ENCODE measurements at regions not wholly inside any gene's neighbourhood (a gene's known extent, or its start where the extent isn't known, plus 50 kb on each side); places are given as distances from the start of the nearest gene placed in this dataset.
"Not testable (repeated sequence)": the region's sequence is repeated elsewhere in the genome, so short reads cannot be mapped to it uniquely, and the experiment has no call there.

DNA sequence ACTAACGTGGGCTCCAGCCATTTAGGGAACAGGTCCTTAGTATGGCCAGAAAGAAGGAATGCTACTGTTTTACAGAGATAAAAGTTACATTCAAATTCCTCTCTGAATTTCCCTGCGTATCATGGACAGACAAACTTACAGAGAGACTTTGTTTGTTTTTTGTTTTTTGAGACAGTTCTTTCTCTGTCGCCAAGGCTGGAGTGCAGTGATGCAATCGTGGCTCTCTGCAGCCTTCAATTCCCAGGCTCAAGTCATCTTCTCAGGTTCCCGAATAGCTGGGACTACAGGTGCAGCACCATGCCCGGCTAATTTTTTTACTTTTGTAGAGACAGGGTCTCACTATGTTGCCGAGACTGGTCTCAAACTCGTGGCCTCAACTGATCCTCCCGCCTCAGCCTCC, 64.5 kb upstream of the MPP7 start:
- H3K4me3 ChIP-seq (replicated peaks; ENCODE audit: low read depth, low read length), result no peak overlapping the region
- DNase-seq (ENCODE audit: extremely low read depth, low read depth), result no peak
- TF ChIP-seq, protein P1, sequence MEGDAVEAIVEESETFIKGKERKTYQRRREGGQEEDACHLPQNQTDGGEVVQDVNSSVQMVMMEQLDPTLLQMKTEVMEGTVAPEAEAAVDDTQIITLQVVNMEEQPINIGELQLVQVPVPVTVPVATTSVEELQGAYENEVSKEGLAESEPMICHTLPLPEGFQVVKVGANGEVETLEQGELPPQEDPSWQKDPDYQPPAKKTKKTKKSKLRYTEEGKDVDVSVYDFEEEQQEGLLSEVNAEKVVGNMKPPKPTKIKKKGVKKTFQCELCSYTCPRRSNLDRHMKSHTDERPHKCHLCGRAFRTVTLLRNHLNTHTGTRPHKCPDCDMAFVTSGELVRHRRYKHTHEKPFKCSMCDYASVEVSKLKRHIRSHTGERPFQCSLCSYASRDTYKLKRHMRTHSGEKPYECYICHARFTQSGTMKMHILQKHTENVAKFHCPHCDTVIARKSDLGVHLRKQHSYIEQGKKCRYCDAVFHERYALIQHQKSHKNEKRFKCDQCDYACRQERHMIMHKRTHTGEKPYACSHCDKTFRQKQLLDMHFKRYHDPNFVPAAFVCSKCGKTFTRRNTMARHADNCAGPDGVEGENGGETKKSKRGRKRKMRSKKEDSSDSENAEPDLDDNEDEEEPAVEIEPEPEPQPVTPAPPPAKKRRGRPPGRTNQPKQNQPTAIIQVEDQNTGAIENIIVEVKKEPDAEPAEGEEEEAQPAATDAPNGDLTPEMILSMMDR (IDR thresholded peaks at IDR 0.05; ENCODE audit: low read depth, low read length, missing control alignments), result no peak

DNA sequence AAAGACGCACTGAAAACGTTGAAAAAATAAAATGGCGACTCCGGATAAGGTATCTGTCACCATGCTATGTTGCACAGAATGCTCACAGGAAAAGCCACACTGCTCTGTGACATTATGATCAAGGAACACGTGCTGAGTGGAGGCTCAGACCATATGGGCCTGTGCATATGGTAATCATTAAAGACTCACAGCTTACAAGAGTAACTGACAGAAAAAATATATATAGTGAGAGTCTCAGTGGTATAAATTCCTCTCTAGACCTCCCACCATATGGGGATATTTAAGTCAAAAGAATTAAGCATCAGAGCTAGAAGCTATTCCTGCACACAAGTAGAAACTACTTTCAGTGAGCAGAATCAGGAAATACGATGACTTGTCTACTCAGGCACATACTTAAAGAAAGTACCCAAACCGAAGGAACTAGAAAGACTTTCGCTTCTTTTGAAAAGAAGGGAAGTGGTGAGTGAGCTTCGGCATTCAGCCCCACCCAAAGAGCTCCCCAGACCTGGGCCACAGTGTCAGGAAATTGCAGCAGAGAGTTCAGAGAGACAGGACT, 65.1 kb upstream of the MPP7 start:
- no peak overlapping the region for H3K4me3 ChIP-seq (replicated peaks; ENCODE audit: low read depth, low read length)
- TF ChIP-seq, protein P1 (IDR thresholded peaks at IDR 0.05; ENCODE audit: low read depth, low read length, missing control alignments), result no peak
- peak; percentile 52 for DNase-seq (ENCODE audit: extremely low read depth, low read depth)

DNA sequence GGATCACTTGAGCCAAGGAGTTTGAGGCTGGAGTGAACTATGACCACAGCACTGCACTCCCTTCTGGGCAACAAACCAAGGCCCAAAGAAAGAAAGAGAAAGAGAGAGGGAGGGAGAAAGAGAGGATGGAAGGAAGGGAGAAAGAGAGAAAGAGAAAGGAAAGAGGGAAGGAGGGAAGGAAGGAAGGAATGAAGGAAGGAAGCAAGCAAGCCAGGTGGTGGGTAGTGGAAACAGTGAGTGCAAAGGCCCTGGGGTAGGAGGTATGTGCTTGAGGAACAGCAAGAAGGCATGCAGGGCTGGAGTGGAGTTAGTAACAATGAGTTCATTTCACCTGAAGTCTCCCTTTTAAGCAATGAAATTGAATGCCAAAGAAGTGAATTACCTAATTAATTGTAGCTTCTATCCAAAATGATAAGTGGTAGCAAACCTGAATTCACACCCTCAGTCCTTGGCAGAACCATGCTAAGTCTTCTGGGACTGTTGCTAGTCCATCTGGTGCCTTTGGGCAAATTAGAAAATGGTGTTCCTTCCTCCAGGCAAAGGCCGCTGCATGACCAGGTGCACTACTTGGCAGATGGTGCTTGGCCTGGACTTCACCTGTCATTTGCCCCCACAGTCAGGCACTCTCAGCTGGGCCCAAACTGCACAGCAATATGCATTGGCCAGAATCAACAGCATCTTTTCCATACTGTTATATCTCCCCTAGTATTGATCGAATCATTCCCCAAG, 67.4 kb upstream of the MPP7 start:
- no peak for DNase-seq (ENCODE audit: extremely low read depth, low read depth)
- TF ChIP-seq, protein P1 (IDR thresholded peaks at IDR 0.05; ENCODE audit: low read depth, low read length, missing control alignments), result no peak
- H3K4me3 ChIP-seq (replicated peaks; ENCODE audit: low read depth, low read length), result no peak overlapping the region

DNA sequence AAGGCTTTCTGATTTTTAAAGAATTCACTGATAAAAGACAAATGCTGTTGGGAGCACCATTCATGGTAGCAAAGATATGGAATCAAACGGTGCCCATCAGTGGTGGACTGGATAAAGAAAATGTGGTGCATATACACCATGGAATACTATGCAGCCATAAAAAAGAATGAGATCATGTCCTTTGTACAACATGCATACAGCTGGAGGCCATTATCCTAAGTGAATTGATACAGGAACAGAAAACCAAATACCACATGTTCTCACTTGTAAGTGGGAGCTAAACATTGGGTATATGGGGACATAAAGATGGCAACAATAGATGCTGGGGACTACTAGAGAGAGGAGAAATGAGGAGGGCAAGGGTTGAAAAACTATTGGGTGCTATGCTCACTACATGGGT, 68.8 kb upstream of the MPP7 start:
- H3K4me3 ChIP-seq (replicated peaks; ENCODE audit: low read depth, low read length); DNase-seq (ENCODE audit: extremely low read depth, low read depth): not testable (repeated sequence)

DNA sequence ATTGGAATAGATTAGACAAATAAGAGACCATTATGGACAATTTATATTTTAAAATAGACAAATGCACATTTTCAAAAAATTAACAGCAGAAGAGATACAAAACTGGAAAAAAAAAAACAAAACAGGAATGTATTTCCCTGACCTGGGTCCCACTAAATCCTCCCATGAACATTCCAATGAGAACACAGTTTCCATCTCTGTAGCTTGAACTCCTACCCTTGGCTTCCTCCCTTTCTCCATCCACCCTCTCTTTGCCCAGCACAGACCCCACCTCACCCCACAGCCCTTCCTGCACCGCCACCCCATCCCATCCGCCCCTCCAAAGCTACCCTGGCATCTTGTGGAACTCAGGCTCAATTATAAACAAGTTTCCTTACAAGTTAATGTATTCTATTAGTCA, 71.2 kb upstream of the MPP7 start:
- no peak for DNase-seq (ENCODE audit: extremely low read depth, low read depth)
- TF ChIP-seq, protein P1 (IDR thresholded peaks at IDR 0.05; ENCODE audit: low read depth, low read length, missing control alignments), result no peak
- H3K4me3 ChIP-seq (replicated peaks; ENCODE audit: low read depth, low read length), result no peak overlapping the region

DNA sequence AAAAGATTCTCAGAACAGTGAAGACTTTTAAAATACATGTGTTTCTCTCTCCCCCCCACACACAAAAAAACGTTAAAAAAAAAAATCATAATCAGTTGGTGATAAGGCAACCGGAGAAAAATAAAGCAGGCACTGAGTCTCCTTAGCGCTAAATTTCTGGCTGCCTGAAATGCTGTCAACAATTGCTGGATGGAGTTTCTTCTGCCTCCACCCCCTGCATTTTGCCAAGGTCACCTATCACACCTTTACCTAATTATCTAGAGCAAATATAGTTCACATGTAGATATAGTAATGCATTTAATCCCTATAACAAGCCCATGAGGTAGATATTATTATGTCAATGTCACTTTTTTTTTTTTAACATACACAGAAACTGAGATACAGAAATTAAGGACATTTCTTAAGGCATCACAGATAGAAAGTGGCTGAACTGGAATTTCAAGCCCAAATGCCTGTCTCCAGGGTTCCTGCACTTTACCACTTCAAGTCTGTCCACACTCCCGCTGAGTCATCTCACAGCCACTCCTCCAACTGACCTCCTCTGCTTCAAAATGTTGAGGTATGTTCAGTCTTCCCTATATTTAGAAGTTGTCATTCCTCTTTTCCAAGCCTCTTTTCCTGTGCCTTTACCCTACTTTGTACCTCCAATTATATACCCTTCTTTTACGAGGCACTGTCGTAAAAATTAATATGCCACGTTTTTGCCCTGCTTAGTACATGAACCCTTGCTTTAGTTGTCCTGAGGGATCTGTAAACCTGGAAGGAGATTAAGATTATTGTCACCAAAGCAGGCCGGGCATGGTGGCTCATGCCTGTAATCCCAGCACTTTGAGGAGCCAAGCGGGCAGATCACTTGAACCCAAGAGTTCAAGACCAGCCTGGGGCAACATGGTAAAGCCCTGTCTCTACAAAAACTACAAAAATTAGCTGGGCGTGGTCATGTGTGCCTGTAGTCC, 72.8 kb upstream of the MPP7 start:
- no peak overlapping the region for H3K4me3 ChIP-seq (replicated peaks; ENCODE audit: low read depth, low read length)
- DNase-seq (ENCODE audit: extremely low read depth, low read depth), result no peak
- TF ChIP-seq, protein P1 (IDR thresholded peaks at IDR 0.05; ENCODE audit: low read depth, low read length, missing control alignments), result no peak
